Type B pancreatic cell (in vitro differentiated cells): ENCODE measurements at regions not wholly inside any gene's neighbourhood (a gene's known extent, or its start where the extent isn't known, plus 50 kb on each side); places are given as distances from the start of the nearest gene placed in this dataset.

Experiments
- DNase-seq: peaks from one replicate; pipeline ENCODE4 v3.0.0; 2021; ENCODE audit warnings: mixed read lengths; ENCODE audit not compliant: unreplicated experiment; ENCODE audit errors: extremely low spot score
- H3K27ac Mint-ChIP-seq: 2 replicates; pipeline ENCODE4 v1.8.0; 2021; ENCODE audit warnings: mild to moderate bottlenecking, mixed read lengths
- H3K27me3 Mint-ChIP-seq: 2 replicates; pipeline ENCODE4 v1.8.0; 2021; ENCODE audit warnings: mixed read lengths
- H3K36me3 Mint-ChIP-seq: 2 replicates; pipeline ENCODE4 v1.8.0; 2021; ENCODE audit warnings: mixed read lengths
- H3K4me1 Mint-ChIP-seq: one replicate; pipeline ENCODE4 v1.8.0; 2021; ENCODE audit warnings: mixed read lengths; ENCODE audit not compliant: unreplicated experiment
- H3K4me3 Mint-ChIP-seq: 2 replicates; pipeline ENCODE4 v1.8.0; 2021; ENCODE audit warnings: mild to moderate bottlenecking, mixed read lengths
- H3K9me3 Mint-ChIP-seq: 2 replicates; pipeline ENCODE4 v1.8.0; 2021; ENCODE audit warnings: mixed read lengths
- TF ChIP-seq, protein P1 (sequence below): fragments of 200-600 bp; sonication (generic); conservative IDR thresholded peaks from 2 replicates; pipeline ENCODE4 v1.5.0; 2021; ENCODE audit warnings: antibody characterized with exemption, mild to moderate bottlenecking

DNA sequence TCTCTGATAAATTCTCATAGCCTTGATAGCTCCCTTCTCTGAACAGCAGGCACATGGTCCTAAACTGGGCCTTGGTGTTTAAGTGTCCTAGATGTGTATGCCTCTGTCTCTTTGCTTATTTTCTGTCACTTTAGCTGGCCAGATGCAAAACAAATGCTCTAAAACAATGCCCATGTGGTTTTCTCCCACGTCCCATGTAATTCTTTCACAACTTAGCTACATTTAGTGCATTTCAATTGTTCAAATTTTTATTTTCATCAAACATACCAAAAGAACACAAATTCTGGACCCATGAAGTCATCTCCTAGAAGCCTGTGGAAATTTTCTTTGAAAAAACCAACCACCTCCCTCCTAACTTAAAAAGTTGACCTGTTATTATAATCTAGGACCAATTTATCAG, 491.3 kb upstream of the AGTR1 start:
- DNase-seq, result no peak
- Mint-ChIP-seq H3K9me3 (peaks cover 4% of the 10 kb centered on the region), H3K36me3 (no peaks in the 10 kb centered on the region), H3K27ac (no peak overlapping the region), H3K27me3 (no peaks in the 10 kb centered on the region), H3K4me1 (peaks cover 23% of the 10 kb centered on the region), H3K4me3 (no peak overlapping the region)
- TF ChIP-seq, protein P1, sequence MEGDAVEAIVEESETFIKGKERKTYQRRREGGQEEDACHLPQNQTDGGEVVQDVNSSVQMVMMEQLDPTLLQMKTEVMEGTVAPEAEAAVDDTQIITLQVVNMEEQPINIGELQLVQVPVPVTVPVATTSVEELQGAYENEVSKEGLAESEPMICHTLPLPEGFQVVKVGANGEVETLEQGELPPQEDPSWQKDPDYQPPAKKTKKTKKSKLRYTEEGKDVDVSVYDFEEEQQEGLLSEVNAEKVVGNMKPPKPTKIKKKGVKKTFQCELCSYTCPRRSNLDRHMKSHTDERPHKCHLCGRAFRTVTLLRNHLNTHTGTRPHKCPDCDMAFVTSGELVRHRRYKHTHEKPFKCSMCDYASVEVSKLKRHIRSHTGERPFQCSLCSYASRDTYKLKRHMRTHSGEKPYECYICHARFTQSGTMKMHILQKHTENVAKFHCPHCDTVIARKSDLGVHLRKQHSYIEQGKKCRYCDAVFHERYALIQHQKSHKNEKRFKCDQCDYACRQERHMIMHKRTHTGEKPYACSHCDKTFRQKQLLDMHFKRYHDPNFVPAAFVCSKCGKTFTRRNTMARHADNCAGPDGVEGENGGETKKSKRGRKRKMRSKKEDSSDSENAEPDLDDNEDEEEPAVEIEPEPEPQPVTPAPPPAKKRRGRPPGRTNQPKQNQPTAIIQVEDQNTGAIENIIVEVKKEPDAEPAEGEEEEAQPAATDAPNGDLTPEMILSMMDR, result no peak

DNA sequence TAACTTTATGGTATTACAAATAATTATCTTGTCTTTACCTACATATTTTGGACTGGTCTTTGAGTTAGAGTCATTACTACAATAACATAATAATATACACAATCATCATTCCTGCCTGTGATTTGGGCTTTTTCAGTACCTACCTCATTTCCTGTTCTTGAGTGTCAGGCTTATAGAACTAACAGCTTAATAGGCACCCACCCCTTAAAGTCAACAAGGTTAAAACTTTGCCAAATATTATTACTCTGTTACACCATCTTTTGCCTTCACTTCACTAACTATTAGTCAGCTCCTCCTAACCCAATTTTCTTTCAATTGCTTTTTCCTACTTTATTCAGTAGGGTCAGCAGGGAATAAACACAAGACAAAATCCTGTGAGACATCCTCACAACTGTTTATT, 488.7 kb upstream of the AGTR1 start:
- H3K4me1 Mint-ChIP-seq, result peaks cover 16% of the 10 kb centered on the region
- no peak for DNase-seq
- H3K36me3 Mint-ChIP-seq, result no peaks in the 10 kb centered on the region
- no peak overlapping the region for H3K27ac Mint-ChIP-seq
- H3K9me3 Mint-ChIP-seq, result peaks cover 4% of the 10 kb centered on the region
- TF ChIP-seq, protein P1, result no peak
- H3K27me3 Mint-ChIP-seq, result no peaks in the 10 kb centered on the region
- no peak overlapping the region for H3K4me3 Mint-ChIP-seq

DNA sequence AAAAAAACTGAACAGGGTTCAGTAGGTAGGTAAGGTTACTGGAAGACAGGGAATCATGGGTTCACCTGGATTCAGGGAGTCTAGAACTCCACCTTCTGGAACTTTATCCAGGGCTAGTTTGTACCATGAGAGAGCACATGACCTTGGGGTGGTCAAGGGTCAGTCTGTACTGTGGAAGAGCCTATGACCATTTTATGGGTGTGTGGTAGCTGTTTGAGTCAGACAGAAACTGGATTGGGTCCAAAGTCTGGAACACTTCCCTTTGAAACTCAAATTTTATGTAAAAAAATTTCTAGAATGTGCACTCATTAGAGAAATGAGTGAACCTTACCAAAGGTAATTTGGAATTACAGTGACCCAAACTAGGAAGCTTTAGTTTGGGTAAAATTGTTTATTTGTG, 486.0 kb upstream of the AGTR1 start:
- H3K27me3 Mint-ChIP-seq, result no peaks in the 10 kb centered on the region
- no peak for DNase-seq
- H3K27ac Mint-ChIP-seq, result no peak overlapping the region
- H3K4me3 Mint-ChIP-seq, result no peak overlapping the region
- peaks cover 12% of the 10 kb centered on the region for H3K4me1 Mint-ChIP-seq
- peaks cover 4% of the 10 kb centered on the region for H3K9me3 Mint-ChIP-seq
- no peaks in the 10 kb centered on the region for H3K36me3 Mint-ChIP-seq
- TF ChIP-seq, protein P1, result no peak

DNA sequence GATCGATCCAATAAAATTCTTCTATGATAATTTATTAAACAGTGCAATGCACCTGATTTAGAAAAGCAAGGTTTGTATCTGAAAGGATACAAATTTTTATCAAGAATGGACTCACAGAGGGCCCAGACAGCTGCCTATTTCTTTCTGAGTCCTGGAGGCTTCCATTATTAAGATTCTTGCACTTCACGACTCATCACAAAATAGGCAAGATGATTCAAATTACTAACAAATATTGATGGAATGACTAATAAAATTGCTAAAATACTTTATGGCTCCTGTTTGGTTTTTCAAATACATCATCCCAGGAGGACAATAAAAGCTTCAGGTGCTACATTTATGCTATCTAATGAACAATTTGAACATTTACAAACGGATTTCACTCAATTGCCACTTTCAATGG, 483.0 kb upstream of the AGTR1 start:
- no peak for DNase-seq
- Mint-ChIP-seq H3K27ac (no peak overlapping the region), H3K9me3 (no peaks in the 10 kb centered on the region), H3K4me1 (no peaks in the 10 kb centered on the region), H3K36me3 (no peaks in the 10 kb centered on the region), H3K27me3 (no peaks in the 10 kb centered on the region), H3K4me3 (no peak overlapping the region)
- TF ChIP-seq, protein P1, result no peak

DNA sequence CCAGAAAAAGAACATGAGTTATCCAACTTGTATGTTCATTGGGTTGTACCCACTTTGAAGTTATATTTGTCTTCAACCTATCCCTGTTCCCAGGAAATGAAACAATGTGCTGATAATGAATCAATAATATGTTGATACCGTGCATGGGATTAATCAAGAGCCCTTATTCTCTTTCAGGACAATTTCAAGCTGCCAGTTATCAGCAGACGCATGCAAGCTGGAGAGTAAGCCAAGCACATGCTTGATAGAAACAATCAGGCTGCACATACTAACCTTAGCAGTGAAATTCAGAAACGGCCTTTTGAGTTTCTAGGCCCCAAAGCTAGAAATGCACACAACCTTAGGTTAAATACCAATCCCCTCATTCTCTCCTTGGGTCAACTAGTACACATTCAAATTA, 480.4 kb upstream of the AGTR1 start:
- Mint-ChIP-seq H3K4me3 (no peak overlapping the region), H3K4me1 (no peaks in the 10 kb centered on the region), H3K27ac (no peak overlapping the region), H3K27me3 (no peaks in the 10 kb centered on the region), H3K9me3 (no peaks in the 10 kb centered on the region), H3K36me3 (no peaks in the 10 kb centered on the region)
- DNase-seq, result no peak
- TF ChIP-seq, protein P1, result no peak

DNA sequence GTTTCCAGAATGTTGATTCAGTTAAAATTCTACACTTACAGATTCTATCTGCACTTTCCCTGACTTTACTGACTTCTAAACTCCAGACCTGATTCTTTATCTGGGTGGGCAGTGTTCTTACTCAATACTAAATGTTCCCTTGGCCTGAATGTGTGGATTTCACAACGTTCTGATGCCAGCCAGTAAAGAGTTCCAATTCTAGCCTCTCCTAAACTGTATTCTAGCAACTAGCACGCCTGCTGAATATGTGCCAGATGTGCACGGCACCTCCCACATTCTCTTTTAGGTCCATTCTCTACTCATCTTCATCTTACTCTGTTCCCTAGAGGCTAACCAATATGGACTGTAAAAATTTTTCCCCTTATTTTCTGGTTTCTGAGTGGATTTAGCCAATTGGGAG, 479.5 kb upstream of the AGTR1 start:
- H3K27me3 Mint-ChIP-seq, result no peaks in the 10 kb centered on the region
- TF ChIP-seq, protein P1, result no peak
- H3K9me3 Mint-ChIP-seq, result no peaks in the 10 kb centered on the region
- H3K27ac Mint-ChIP-seq, result no peak overlapping the region
- no peaks in the 10 kb centered on the region for H3K4me1 Mint-ChIP-seq
- H3K36me3 Mint-ChIP-seq, result no peaks in the 10 kb centered on the region
- H3K4me3 Mint-ChIP-seq, result no peak overlapping the region
- no peak for DNase-seq
